Ishikawa (cell line): ENCODE measurements at regions not wholly inside any gene's neighbourhood (a gene's known extent, or its start where the extent isn't known, plus 50 kb on each side); places are given as distances from the start of the nearest gene placed in this dataset.

Experiments used
- CEBPB ChIP-seq: IDR thresholded peaks from 2 replicates; pipeline ENCODE4 v1.6.1; 2012
- CREB1 ChIP-seq: IDR thresholded peaks from 2 replicates; pipeline ENCODE4 v1.6.1; 2012; ENCODE audit warnings: low read depth
- EGR1 ChIP-seq: IDR thresholded peaks from 2 replicates; pipeline ENCODE4 v1.6.1; 2012
- EP300 ChIP-seq: IDR thresholded peaks from 2 replicates; pipeline ENCODE4 v1.6.1; 2012; ENCODE audit warnings: borderline replicate concordance
- FOXM1 ChIP-seq: IDR thresholded peaks from 2 replicates; pipeline ENCODE4 v1.6.1; 2012; ENCODE audit warnings: low read depth, borderline replicate concordance
- NFIC ChIP-seq: IDR thresholded peaks from 2 replicates; pipeline ENCODE4 v1.6.1; 2012
- RAD21 ChIP-seq: IDR thresholded peaks from 2 replicates; pipeline ENCODE4 v1.6.1; 2012; ENCODE audit warnings: low read depth
- TAF1 ChIP-seq: IDR thresholded peaks from 2 replicates; pipeline ENCODE4 v1.6.1; 2012; ENCODE audit warnings: low read depth, mild to moderate bottlenecking
- TCF12 ChIP-seq: IDR thresholded peaks from 2 replicates; pipeline ENCODE4 v1.6.1; 2012; ENCODE audit warnings: low read depth
- TEAD4 ChIP-seq: IDR thresholded peaks from 2 replicates; pipeline ENCODE4 v1.6.1; 2012
- USF1 ChIP-seq: IDR thresholded peaks from 2 replicates; pipeline ENCODE4 v1.6.1; 2012
- YY1 ChIP-seq: IDR thresholded peaks from 2 replicates; pipeline ENCODE4 v1.6.1; 2012; ENCODE audit warnings: low read depth
- ZBTB7A ChIP-seq: IDR thresholded peaks from 2 replicates; pipeline ENCODE4 v1.6.1; 2012; ENCODE audit warnings: low read depth
- TF ChIP-seq, protein P1 (sequence below): IDR thresholded peaks from 2 replicates; pipeline ENCODE4 v1.6.1; 2012
- TF ChIP-seq, protein P2 (sequence below): IDR thresholded peaks from 2 replicates; pipeline ENCODE4 v1.6.1; 2012; ENCODE audit warnings: low read depth, mild to moderate bottlenecking

DNA sequence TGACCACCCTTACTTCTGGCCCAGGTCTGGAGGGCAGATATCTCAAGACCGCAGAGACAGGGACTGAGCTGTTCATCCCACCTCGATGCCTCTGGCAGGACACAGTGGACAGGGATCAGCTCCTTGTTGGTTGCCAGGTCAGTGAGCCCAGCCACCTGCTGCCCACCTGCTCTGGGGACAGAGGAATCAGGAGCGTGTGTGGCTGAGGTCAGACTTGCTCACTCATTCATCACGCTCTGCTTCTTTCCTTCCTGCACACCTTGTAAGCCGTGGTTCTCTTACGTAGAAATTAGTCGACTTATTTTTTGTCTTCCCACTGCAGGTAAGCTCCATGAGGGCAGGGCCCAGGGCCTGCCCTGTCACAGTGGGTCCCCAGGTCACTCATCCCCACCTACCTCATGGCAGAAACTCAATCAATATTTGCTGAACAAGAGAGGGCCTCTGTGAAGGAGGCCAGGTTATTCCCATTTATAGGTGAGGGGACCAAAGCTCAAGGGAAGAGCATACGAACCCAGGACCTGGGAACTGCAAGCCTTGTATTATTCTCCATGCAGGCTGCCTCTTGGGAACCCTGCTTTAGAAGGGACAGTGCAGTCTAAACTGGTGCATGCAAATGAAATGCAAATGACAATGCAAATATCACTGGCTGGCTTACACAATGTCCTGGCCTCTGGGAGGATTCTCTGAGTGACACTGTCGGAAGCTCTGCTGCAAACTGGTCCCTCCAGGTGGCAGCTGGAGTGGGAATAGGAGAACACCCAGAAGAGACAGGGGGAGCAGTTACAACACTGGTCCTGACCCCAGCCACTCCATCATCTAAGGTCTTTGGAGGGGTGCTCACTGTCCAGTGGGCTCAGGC, 58.4 kb upstream of the PAX7 start:
- TF ChIP-seq CREB1 (no peak), NFIC (no peak), EP300 (no peak), FOXM1 (no peak), TAF1 (no peak), USF1 (no peak), EGR1 (no peak), RAD21 (no peak), CEBPB (no peak), ZBTB7A (no peak), YY1 (no peak), TEAD4 (no peak), TCF12 (no peak)
- TF ChIP-seq, protein P1, sequence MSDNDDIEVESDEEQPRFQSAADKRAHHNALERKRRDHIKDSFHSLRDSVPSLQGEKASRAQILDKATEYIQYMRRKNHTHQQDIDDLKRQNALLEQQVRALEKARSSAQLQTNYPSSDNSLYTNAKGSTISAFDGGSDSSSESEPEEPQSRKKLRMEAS = no peak
- TF ChIP-seq, protein P2, sequence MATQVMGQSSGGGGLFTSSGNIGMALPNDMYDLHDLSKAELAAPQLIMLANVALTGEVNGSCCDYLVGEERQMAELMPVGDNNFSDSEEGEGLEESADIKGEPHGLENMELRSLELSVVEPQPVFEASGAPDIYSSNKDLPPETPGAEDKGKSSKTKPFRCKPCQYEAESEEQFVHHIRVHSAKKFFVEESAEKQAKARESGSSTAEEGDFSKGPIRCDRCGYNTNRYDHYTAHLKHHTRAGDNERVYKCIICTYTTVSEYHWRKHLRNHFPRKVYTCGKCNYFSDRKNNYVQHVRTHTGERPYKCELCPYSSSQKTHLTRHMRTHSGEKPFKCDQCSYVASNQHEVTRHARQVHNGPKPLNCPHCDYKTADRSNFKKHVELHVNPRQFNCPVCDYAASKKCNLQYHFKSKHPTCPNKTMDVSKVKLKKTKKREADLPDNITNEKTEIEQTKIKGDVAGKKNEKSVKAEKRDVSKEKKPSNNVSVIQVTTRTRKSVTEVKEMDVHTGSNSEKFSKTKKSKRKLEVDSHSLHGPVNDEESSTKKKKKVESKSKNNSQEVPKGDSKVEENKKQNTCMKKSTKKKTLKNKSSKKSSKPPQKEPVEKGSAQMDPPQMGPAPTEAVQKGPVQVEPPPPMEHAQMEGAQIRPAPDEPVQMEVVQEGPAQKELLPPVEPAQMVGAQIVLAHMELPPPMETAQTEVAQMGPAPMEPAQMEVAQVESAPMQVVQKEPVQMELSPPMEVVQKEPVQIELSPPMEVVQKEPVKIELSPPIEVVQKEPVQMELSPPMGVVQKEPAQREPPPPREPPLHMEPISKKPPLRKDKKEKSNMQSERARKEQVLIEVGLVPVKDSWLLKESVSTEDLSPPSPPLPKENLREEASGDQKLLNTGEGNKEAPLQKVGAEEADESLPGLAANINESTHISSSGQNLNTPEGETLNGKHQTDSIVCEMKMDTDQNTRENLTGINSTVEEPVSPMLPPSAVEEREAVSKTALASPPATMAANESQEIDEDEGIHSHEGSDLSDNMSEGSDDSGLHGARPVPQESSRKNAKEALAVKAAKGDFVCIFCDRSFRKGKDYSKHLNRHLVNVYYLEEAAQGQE = no peak

- TF ChIP-seq EP300 (no peak), TAF1 (no peak), YY1 (no peak), FOXM1 (no peak), ZBTB7A (no peak), CEBPB (no peak), USF1 (no peak), TEAD4 (no peak), NFIC (no peak), TCF12 (no peak), CREB1 (no peak)
- TF ChIP-seq, protein P1 = no peak
- TF ChIP-seq, protein P2 = no peak
These were observed 57.5 kb upstream of the PAX7 start for GRCh38 chr1:18573170-18573569.

DNA sequence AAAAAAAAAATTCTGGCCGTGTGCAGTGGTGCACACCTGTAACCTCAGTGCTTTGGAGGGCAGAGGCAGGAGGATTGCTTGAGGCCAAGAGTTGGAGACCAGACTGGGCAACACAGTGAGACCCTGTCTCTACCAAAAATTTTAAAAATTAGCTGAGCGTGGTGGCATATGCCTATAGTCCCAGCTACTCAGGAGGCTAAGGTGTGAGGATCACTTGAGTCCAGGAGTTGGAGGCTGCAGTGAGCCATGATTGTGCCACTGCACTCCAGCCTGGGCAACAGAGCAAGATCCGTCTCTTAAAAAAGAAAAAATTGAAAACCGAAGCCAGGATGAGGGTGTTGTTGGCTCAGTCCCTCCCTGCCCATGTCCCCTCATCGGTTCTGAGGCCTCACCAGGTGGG, 55.9 kb upstream of the PAX7 start:
- TF ChIP-seq TEAD4 (no peak), CREB1 (no peak), FOXM1 (no peak), RAD21 (no peak), TAF1 (no peak), CEBPB (no peak), NFIC (no peak), USF1 (no peak), ZBTB7A (no peak), YY1 (no peak), TCF12 (no peak), EP300 (no peak), EGR1 (no peak)
- TF ChIP-seq, protein P2 = no peak
- TF ChIP-seq, protein P1 = no peak

DNA sequence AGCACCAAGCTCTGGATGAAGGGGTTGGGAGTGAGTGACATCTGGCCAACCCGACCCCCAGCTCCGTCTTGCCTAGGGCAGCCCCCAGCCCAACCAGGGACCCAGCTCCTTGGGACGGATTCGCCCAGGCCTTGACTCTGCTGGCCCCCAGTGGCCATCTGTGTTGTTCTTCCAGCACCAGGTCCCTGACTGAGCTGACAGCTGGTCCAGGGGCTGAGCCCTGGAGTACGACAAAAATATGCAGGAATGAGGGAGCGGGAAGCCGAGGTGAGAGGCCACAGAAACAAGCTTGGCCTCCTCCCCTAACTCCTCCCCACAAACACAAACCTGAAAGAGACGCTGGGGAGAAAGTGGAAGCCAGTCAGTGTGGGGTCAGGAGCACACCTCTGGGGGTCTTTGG, 55.0 kb upstream of the PAX7 start:
- TF ChIP-seq TAF1 (no peak), RAD21 (peak; percentile 87)
